ENCODE measurements at regions not wholly inside any gene's neighbourhood (a gene's known extent, or its start where the extent isn't known, plus 50 kb on each side); places are given as distances from the start of the nearest gene placed in this dataset.

DNA sequence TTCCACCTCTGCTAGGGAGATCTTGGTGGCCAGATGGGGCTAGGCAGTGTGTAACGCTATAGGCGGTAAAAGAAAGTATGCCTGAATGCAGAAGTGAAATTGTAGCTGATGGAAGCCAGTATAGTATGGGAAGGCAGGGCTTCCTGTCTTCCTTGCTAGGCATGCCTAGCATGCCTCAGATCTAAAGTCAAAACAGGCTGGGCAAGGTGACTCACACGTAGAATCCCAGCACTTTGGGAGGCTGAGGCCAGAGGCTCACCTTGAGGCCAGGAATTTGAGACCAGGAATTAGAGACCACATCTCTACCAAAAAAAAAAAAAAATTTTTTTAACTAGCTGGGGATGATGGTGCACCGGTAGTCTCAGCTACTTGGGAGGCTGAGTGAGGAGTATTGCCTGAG is 281.7 kb upstream of the MTNR1B start:
- H3K23ac ChIP-seq (ENCODE audit: insufficient read length): no peak overlapping the region
- H3K79me1 ChIP-seq (ENCODE audit: low read depth, low read length): no peaks in the 10 kb centered on the region
- H3K23me2 ChIP-seq (ENCODE audit: low read depth, low read length): no peaks in the 10 kb centered on the region
- H2BK5ac ChIP-seq (ENCODE audit: low read depth, low read length): 0 out of 2 replicates have a peak overlapping the region, but pooled peaks have one; percentile 20
- no peaks in the 10 kb centered on the region for H4K20me1 ChIP-seq (replicated peaks in 1 of 2; ENCODE audit: control insufficient read depth in 1 of 2, insufficient read depth in 2 of 2, low read length in 2 of 2)
- H3K18ac ChIP-seq (ENCODE audit: extremely low read depth, low read length): no peak overlapping the region
- H2BK15ac ChIP-seq (ENCODE audit: low read length): no peak overlapping the region
- no peaks in the 10 kb centered on the region for H3K4me1 ChIP-seq (replicated peaks in 1 of 4; ENCODE audit: control insufficient read depth in 3 of 4, insufficient read depth in 4 of 4, low read length in 3 of 4)
- H3K36me3 ChIP-seq (ENCODE audit: control insufficient read depth in 2 of 4, insufficient read depth in 4 of 4, low read length in 3 of 4): no peaks in the 10 kb centered on the region
- H2BK12ac ChIP-seq (ENCODE audit: low read depth, low read length): no peak overlapping the region
- H3K79me2 ChIP-seq (ENCODE audit: control insufficient read depth in 1 of 2, insufficient read depth in 2 of 2, low read length in 2 of 2): no peaks in the 10 kb centered on the region
- H3K14ac ChIP-seq (ENCODE audit: insufficient read length): no peak overlapping the region
- no peak overlapping the region for H2AFZ ChIP-seq (ENCODE audit: low read length)
- CTCF ChIA-PET (ENCODE audit: partially characterized antibody): interaction anchor here (0.6 to 0.7 kb wide), 2 partner anchors 11 to 69 kb away, joined by 3 read pairs; no protein-coding TSS in a partner anchor
- WGBS, 2 experiments (ENCODE audit: extremely low coverage in 1 of 2, insufficient coverage in 1 of 2, insufficient read length in 1 of 2, insufficient replicate concordance in 2 of 2, low coverage in 1 of 2, low lambda C conversion rate in 2 of 2, missing lambda C conversion rate in 1 of 2): 95% methylated on average over 4 of the region's 4 CpGs; no CpG with 5 or more reads in 1 of the 2 experiments
- H3K9ac ChIP-seq (replicated peaks in 1 of 4; ENCODE audit: extremely low read depth in 1 of 4, low read depth in 3 of 4, low read length in 3 of 4): no peak overlapping the region
- POLR2A ChIA-PET (ENCODE audit: partially characterized antibody): no interaction called here
- H3K4me2 ChIP-seq (ENCODE audit: insufficient read depth in 1 of 2, low read depth in 2 of 2, low read length in 2 of 2): no peak overlapping the region
- no peak for FAIRE-seq
- no peak overlapping the region for H3K4ac ChIP-seq (replicated peaks; ENCODE audit: insufficient read length, low read depth, low read length)
- no peaks in the 10 kb centered on the region for H3K27me3 ChIP-seq (replicated peaks in 1 of 4; ENCODE audit: control insufficient read depth in 3 of 4, extremely low read depth in 1 of 4, insufficient read depth in 3 of 4, low read length in 3 of 4)
- no peaks in the 10 kb centered on the region for H3K9me3 ChIP-seq (ENCODE audit: insufficient read depth in 2 of 2, low read depth in 1 of 2, low read length in 1 of 2)
- no peak overlapping the region for H2BK20ac ChIP-seq (ENCODE audit: low read length)
- H3K4me3 ChIP-seq (ENCODE audit: extremely low read depth in 1 of 4, insufficient read depth in 2 of 4, low read depth in 3 of 4, low read length in 4 of 4): no peak overlapping the region
- no peak overlapping the region for H4K8ac ChIP-seq (ENCODE audit: extremely low read depth, insufficient read depth, low read length)
- H4K91ac ChIP-seq (replicated peaks; ENCODE audit: insufficient read length, low read length): no peak overlapping the region
- H4K5ac ChIP-seq (ENCODE audit: insufficient read length, low read depth, low read length): no peak overlapping the region
- DNase-seq (ENCODE audit: low read depth in 1 of 2, low spot score in 2 of 2): no peak
- no peak overlapping the region for H3K56ac ChIP-seq (replicated peaks; ENCODE audit: insufficient read length, low read depth, low read length)
- no peak overlapping the region for H3K27ac ChIP-seq (ENCODE audit: low read depth, low read length)
- no peak overlapping the region for H2BK120ac ChIP-seq (replicated peaks; ENCODE audit: low read depth, low read length)
- TF ChIP-seq JUND (IDR thresholded peaks at IDR 0.05; ENCODE audit: low read length) (no peak), FOSL1 (IDR thresholded peaks at IDR 0.05; ENCODE audit: insufficient read depth, low read depth, low read length) (no peak)
- no peak overlapping the region for H2AK5ac ChIP-seq (ENCODE audit: low read depth, low read length)
